Medulla oblongata (tissue), 1 donor: ENCODE measurements at regions not wholly inside any gene's neighbourhood (a gene's known extent, or its start where the extent isn't known, plus 50 kb on each side); places are given as distances from the start of the nearest gene placed in this dataset.

Source experiments
- DNase-seq: peaks from one replicate; pipeline ENCODE4 v3.0.0-alpha.2; 2015; ENCODE audit errors: extremely low spot score

DNA sequence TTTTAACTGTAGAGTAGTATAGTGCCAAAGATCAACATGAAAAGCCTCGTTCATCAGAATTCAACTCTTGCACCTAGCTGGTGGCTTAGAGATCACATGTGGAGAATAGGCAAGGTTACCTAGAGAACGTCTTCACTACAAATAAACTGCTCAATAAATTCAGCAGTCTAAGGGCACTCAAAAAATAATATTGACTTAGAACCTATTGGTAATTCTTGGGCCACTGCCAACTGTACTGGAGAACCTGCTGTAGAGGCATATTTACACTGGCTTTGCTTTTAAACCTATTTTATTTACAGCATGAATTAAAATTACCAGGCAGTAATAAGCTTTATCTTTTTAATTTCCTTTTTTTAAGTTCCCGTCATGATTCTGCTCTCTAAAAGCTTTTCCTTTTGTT is 343.7 kb downstream of the PDHA2 start:
- DNase-seq = no peak

DNA sequence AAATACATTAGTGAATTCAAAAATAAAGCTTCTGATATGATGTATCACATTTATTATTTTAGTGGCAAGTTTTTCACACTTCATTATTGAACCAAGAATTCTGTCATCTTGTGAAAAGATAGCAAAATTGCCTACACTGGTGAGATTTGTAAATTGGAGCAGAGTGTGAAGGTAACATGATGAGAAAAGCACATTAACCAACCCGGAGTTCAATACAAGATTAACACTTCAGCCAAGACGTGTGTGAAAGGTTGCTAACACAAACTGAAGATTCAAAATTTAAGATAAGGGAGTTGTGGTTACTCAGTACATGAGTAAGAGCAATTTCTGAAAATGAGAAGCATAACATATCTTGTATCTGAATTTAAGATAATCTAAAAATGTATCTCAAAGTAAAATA is 346.7 kb downstream of the PDHA2 start:
- no peak for DNase-seq

DNA sequence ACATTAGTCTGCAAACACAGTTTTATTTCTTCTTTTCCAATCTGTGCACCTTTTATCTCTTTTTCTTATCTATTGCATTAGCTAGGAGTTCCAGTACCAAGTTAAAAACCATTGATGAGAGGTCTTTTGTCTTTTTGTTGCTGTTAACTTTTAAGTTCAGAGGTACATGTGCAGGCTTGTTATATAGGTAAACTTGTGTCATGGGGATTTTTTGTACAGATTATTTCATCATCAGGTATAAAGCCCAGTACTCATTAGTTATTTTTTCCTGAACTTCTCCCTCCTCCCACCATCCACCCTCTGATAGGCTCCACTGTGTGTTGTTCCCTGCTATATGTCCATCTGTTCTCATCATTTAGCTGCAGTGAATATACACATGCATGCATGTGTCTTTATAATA is 349.9 kb downstream of the PDHA2 start:
- DNase-seq = no peak

DNA sequence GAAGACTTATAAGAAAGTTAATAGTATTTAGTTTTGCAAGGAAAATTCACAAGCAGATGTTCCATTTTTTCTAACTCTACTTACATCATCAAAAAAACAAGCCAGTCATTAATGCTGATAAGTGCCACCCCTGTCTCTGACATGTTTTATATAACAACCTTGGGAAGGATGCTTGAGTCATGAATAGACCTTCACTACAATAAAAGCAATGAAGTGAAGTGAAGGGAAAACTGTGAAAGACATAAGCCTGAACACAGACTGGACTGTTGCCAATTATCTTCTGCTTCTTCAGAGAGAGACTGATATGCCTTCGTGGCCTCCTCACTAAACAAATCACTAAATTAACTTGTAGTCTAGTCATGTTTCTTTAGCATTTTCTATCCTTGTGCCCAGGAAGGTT is 353.2 kb downstream of the PDHA2 start:
- no peak for DNase-seq

DNA sequence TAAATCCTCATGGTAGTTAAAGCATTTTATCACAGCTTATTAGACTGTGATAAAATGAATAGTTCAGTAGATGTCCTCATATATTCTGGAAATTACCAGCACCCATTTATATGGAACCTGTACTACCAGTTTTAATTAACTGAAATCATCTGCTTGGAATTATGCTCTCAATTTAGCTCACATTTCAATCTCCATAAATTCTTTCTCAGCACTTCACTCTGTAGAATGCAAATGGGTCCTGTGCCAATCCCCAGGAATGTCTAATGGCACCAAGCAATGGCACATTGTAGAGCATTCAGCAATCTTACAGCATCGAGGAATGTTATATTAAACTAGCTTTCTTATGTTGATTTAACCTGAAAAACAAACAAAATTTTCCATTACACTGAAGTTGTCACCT is 355.1 kb downstream of the PDHA2 start:
- no peak for DNase-seq

DNA sequence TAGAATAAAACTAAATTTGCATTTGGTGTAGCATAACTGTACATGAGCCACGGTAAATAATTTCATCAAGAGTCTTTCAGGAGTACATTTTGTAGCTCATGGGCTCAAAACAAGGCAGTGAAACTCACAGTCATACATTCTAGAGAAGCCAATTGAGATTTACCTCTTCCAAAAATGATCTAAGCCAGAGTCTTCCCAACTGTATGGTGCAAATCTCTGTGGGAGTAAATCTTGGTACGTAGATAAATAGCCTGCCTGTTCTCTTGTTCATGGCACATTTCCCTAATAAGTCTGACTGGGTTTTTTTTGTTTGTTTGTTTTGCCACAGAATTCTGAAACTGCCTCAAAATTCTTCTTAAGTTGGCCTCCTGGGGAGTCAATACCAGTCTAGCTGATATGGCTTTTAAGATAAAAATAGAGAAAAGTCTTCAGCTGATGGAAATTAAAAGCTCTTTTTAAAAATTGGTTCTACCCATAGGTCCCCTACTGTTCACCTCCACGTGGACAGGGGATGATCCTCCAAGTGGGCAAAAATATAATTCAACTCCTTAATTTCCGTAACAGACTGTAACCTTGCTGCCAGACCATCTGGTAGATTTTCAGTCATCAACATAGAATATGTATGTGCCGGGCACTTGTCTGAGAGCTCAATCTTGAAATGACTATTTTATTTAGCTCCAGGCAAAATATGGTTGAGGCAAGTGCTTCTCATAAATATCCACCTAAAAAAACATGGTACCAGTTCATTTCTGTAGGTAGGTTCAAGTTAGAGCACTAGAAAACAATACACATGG is 365.4 kb downstream of the PDHA2 start:
- no peak for DNase-seq

DNA sequence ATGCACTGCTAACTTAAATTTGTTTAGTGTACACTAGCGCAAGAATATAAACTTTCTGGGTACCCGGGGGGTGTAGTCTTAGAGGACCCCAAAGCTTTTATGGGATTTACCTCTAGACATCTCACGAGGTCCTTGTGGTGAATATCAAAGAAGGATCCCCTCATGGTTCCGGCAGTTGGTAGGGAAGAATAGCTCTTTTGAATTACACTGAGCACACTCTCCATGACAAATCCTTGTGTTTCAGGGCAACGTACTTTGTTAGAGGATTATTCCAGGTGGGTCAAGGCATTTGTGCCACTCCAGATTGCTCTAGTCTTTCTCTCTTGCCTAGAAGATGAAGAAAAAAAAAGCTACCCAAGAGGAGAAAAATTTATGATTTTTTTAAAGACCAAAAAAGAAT is 387.6 kb downstream of the PDHA2 start:
- no peak for DNase-seq

DNA sequence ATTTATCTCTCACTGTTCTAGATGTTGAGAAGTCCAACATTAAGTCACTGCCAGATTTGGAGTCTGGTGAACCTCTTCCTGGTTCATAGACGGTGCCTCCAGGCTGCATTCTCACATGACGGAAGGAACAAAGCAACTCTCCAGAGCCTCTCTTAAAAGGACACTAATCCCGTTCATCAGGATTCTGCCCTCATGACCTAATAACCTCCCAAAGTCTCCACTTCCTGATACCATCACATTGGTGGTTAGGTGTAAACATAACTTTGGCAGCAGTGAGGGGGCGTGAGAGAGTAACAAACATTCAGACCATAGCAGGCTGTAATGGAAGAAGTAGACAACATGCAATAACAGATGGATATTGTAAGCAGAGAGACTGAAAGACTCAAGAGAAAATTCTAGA is 388.6 kb downstream of the PDHA2 start:
- no peak for DNase-seq

DNA sequence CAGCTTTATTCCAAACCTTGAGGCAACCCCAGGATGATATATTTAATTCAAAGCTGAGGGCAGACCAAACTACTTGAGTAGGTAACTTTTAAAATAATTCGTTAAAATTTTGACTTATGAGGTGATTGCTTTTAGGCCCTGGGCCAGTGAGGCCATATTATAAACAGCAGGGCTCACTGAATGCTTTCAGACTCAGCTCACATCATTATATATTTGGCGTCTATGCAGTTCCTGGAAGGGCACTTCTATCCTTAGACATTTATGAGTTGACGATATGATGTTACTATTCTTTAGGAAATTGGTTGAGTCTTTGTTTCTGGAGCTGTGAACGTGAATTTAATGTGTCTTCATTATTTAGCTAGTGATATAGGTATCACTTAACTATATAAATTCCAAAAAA is 400.1 kb downstream of the PDHA2 start:
- DNase-seq = no peak

DNA sequence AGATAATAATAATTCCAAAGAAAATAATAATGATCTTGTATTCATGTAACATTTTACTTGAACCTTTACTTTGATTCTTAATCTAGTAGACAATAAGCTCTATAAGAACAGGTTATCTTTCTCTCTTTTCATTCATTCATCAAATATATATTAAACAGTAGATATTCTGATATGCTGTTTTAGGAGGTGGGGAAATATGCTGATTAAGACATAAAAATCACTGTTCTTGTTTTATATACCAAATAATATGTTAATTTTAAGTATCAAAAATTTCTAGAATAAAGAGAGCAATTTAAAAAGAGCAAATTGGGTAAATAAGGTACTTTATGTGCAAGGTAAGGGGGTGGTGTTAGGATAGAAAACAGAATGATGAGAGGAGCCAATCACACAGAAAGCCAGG is 401.9 kb downstream of the PDHA2 start:
- DNase-seq = no peak

DNA sequence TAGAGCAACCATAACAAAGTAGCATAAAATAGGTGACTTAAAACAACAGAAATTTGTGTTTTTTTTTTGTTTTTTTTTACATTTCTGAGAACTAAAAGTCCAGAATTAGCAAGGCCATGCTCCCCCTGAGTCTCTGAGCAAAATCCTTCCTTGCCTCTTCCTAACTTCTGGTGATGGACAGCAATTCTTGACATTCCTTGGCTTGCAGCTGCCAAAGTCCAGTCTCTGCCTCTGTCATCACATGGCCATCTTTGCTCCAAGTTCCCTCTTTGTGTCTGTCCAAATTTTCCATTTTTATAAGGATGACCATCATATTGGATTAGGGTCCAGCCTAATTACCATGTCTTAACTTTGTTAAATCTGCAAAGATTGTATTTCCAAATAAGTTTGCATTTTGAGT is 407.2 kb downstream of the PDHA2 start:
- DNase-seq = no peak

DNA sequence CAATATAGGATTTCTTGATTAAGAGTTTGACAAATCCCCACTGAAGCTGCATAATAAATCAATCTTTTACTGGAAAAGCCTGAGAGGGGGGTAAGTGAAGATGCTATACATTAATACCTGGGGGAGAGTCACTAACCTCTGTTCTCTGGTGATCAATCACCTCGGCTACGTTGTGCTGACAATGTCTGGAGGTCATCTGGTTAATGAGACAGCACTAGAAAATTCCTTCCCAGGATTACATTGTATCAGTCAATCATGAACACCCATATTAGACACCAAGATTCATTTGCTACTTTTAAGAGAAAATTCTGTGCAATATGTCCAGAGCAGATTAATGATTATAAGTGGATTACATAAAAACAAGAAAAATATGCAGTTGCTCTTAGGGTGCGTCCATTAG is 408.3 kb downstream of the PDHA2 start:
- DNase-seq = no peak

DNA sequence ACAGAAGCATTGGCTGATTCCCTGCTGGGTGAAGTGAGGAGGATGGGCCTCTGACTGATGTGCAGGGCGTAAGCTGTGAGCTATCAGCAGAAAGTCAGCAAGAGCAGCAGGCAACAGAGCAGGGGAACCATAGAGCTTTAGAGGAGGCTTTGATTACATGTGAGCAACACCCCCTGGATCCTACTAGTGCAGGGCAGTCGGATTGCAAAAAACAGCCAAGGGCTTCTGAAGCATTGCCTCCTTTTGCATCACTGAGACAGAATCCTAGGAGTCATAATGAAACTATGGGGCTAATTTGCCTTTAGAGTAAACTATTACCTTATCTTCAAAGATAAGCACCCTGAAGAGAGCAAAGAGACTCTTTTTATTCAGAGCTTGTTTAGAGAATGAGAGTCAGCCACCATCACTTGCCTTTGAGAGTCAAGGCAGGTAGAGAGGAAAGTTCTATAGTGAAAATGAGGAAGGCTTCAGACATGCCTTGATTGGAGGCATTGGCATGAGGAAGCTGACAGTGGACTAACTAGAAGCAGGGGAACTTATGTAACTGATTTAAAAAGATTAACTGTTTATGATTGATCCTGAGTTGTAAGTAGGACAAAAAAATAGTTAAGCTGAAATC is 420.3 kb downstream of the PDHA2 start:
- no peak for DNase-seq

DNA sequence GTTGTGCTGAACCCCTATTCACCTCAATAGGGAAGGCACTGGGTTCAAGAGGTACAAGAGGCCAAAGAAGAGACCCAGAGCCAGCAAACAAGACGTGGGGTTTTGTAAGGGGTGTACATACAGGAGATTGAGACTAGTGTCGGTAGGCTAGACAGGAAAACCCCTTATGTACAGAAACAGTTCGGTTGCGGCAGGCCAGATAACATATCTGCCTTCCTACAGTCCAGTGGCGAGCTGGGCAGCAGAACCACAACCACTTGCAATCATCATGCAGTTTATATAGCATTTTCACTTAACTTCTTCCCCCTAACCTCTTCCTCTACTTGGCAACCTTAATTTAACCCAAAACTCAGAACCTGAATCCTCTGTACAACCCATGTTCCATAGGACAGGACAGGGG is 422.2 kb downstream of the PDHA2 start:
- no peak for DNase-seq

DNA sequence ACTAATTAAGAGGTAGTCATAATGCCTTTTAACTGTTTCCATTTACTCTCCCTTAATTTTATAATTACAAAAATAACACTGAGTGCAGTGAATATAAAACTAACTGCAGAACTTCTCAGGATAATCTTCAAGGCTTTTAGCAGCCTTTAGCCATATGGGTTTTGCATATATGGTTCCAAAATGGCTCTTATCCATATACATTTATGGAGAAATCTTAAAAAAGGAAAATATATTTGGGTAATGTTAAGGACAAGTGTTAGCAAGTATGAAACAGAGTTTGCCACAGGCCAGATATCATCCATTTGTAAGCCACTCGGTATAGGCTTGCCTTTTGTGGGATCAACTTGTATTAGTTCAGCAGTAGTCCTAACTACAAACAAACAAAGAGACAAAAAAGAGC is 423.4 kb downstream of the PDHA2 start:
- no peak for DNase-seq

DNA sequence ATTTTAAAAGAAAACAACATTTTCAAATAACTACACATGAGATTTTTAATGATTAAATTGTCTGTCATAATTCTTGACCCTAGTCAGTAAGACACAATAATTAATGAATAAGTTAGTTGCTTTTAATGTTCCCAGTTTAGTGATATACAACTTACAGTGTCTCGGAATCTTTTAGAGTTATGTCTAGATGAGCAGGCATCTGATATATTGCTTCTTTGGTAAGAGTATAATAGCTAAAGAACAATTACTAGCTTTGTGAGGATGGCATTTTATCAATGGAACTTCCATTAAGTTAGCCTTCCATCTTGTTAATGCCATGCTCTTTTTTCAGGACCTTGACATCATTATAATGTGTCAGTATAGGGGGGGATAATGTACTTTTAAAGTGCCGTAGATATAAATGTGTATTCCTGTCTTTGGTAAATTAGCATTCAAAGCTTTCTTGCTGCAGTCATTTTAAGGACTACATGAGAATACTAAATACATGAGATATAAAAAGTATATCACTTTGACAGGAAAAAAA is 425.1 kb downstream of the PDHA2 start:
- no peak for DNase-seq

DNA sequence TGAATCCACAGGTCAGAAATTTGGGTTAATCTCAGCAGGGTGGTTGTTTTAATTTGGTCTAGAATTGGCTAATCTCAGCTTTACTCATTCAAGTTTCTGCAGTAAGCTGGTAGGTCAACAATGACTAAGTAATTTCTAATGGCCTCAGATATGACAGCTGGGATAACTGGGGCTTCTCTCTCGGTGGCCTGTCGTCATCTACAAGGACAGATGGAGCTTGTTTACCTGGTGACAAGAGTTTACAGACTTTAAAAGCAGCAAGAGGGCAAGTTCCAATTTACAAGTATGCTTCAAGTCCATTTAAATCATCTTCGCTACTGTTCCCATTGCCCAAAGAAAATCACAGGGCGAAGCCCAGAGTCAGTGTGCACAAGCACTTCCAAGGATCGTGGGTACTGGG is 453.9 kb downstream of the PDHA2 start:
- DNase-seq = no peak

DNA sequence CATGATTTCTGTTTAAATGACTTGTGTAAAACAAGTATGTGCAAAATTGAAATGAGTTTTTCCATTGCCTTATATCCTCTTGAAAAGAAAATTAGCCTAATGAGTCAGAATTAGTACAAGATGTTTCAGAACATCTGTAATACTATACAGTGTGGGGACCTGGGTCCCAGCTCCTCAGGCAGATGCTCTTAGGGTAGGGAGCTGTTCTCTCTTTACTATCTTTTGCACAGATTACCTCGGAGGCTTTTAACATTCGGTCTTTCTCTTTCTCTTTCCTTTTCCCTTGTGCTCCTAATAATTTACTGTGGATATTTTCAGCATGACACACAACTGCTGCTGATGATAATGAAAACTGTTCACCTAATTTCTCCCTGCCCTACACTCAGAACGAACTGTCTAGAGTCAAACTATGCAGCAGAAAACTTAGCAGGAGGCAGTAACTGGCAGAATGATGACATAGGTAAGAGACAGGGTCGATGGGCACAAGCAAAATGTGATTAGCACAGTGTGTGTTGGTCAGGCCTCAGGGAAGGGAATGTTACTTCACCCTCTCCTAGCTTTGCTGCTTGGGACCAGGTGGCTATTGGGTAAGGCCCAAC is 455.3 kb downstream of the PDHA2 start:
- DNase-seq = no peak

DNA sequence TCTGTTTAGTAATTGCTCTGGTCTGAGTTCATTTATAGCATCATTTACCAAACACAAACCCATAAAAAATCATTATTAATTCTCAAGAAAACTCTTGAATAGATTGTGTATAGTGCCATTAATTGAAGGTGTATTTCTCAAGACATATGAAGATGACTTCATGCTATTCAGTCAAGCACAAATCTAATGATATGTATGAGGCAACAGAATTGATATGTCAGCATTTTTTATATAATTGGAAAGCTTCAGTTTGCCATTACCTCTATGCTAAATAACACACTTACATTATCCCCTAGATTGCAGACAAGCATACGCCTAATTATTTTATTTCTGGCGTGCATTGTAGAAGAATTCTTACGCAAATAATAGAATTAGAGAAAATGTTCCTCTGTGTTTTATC is 461.8 kb downstream of the PDHA2 start:
- DNase-seq = no peak

DNA sequence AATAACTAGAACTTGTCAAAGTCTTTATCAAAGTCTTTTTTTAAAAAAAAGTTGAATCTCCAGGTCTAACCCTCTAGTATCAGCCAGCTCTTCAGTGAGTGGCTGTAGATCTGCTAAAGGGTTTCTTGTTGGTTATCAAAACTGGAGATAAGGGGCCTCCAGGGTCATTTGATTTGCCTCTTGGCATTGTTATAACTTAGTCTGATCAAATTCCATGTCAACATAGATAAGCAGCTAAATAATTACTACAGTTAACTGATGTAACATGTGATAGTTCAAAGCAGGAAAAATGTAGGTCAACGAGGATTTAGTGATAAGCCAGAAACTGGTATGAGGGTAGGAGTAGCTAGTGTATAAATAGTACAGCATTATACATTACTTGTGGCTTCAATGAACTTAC is 465.1 kb downstream of the PDHA2 start:
- no peak for DNase-seq

DNA sequence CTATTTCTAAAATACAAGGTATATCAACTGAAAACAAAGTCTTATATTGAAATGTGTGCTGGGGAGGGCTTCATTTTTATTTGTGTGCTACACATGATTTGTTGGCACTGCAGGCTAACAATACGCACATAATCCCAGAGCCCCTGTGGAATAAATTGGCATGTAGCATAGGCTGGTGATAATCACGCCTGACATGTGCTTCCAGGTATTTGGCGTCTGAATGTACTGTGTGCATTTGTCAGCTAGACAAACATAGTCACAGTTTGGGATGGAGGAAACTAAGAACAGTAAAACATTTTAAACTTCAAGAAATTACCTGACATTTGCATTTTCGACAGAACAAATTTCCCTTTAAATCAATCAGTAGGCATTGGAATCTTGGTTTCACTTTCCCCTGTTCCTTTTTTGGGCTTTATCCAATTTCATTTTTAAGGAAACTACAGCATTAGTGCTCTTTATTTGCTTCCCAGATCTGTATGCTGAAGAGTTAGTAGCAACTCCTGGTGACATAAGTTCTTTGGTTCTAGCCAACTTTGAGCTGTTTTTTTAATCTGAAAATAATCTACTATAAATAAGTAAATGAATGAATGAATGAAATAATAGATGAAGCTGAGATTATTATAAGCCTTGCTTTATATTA is 472.3 kb downstream of the PDHA2 start:
- no peak for DNase-seq

DNA sequence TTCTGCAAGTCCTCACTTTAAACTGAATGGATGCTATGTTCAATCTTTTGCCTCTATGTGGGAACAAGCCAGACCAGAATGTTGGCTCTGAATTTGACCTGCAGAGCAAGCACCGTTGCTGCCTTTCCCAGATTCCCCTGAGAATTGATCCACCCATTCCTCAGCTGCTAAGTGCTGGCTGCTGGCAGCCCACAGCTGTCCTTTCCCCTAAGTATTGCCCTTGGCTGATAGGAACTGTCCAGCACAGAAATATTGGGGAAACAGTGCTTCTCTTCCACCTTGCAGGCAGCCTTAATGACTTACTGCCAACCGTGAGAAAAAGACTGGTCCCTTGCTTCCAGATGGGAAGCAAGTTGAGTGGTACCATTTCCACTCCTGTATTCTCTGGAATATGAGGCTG is 475.9 kb downstream of the PDHA2 start:
- no peak for DNase-seq

DNA sequence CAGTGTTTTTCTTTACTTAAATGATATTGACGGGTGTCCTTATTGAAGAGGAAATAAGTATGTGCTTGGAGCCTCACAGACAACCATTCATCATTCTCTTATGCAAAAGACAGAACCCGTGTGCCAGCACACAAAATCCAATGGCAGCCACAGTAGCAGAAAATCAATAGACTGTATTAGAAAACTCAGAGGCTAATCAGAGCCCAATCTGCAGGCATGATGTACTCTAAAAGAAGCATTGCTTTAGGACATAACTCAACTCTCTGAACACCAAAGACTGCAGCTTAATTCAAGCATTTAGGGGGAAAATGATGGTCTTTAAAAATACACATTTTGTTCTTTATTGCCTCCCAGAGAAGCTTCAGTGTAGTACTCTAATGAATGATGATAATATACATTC is 476.9 kb downstream of the PDHA2 start:
- no peak for DNase-seq
